8988T (cell line): ENCODE measurements at regions not wholly inside any gene's neighbourhood (a gene's known extent, or its start where the extent isn't known, plus 50 kb on each side); places are given as distances from the start of the nearest gene placed in this dataset.

ENCODE experiments used
- DNase-seq: peaks from one replicate; pipeline ENCODE4 v3.0.0; 2011

DNA sequence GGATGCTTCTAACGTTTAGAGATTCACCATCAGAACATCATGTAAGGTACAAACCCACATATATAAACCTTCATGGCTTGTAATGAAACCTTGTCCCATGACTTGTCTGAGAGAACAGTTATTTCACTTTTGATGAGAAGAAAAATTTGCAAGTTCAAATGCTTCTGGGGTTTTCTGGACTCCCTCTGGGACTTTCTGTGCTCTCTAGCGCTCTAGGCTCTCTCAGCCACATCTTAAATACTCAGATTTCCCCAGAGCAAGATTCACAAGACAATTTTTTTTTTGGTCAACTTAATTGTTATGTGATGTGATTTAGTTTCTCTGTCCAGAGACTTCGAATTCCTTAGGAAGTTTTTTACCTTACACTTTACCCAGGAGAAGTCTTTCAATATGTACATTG, 282.8 kb upstream of the EDNRB start:
- no peak for DNase-seq

DNA sequence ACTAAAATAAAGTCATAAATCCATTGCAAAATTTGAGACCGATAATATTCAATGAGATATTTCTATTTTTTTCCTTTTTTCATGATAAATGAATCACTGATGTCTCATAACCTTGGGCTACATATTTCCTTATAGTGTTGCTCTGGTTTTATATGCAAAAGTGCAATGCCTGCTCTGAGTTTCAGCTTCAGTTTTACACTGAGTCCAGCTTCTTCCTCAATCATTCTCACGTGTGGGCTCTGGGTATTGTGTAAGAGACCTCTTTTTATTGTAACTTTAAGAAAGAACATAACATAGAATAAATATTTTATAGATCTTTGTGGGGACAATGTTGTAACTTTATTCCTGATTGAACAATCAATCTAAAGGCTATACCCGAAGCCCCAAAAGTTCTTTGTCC, 280.2 kb upstream of the EDNRB start:
- DNase-seq = no peak

DNA sequence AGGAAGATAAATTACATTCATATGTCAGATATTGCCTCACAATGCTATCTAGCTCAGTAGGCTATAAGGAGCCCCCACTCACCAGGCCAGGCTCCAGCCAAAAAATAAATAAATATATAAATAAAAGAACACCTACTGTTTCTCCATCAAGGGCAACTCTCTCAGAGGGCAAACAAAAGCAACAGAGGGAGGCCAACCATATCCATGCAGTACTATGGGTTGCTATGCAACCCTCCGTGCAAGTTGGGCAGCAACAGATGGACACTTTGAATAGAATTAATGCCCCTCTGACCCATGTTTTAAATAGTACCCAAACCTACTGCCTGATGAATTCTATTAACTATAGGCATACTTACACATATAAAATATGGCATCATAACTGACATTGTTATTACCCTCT, 279.8 kb upstream of the EDNRB start:
- no peak for DNase-seq

DNA sequence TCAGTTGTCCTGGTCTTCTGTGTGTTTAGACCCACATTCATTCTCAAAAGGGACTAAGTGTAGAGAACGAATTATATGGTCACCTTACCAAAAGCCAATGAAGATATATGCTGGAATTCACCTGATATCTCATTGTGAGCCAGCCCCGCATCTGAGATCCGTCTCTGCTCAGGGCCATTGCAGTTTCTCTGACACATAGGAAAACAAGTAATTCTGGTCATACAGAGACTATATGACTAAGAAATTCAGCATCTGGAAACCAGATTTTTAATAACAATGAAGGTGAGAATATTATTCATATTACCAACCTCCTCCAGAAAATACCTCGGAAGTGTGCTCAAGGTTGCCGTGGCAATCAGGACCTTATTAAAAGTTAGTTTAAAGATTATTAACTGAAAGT, 278.6 kb upstream of the EDNRB start:
- DNase-seq = no peak

DNA sequence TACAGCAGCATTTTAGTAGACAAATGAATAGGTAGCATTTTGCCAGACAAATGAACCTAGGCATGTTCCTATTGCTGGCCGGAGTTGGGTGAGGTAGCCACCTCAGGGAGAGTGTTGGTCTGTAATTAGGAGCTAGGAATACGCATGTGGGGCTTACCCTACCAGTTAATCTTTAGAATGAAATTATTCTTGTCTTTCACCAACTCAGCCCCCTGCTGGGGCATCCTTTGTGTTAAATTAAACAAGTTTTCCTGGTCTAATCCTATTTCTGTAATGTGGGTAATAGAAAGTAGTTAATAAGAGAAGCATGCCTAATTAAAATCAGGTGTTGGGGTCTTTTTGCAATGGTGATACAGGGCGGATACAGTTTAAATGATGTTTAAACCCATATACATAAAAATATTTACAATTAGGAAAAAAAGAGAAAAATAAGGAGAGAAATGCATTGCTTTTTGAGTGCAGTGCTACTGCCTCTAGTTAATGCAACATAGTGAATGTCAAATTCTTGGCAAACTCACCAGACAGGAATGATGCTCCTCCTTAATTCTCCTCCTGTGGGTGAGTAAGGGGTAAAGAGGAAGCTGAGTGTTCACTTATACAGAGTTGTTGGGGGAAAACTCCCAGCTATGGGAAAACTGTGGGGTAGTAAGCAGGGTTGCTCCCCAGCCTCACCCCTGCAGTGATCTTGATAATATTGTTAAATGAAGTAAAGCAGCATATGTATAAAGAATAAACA, 276.4 kb upstream of the EDNRB start:
- DNase-seq = no peak

DNA sequence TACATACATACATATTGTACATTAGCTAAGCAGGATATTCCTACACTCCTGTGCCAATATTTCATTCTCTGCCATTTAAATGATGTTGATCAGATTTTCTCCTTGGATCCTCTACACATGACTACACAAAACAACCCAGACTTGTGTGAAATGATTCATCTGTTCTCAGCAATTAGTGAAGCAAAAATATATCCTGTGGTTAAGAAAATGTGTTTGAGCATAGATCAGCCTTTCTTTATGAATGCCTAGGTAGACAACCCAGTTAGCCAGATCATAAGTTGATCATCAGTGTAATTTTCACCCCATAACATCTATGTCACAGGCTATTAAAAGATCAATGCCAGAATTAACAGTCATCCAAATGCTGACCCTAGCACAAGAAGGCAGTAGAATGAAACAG, 275.2 kb upstream of the EDNRB start:
- no peak for DNase-seq

DNA sequence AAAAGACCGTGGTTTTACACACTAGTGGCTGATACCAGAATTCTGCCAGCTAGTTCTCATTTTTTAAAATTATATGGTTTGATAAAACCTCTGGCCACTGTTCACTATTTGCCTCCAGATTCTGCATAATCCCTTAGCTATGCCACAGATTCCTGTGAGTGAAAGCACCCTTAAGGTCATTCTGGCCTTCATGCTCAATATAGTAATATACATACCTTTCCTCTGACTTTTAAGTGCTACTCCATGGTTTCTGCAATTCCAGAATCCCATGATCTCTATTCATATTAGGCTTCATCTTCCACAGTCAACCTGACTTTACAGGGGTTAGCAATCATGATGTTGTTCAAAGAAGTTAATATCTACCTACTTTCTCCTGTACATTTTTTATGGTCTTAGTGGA, 274.1 kb upstream of the EDNRB start:
- DNase-seq = no peak

DNA sequence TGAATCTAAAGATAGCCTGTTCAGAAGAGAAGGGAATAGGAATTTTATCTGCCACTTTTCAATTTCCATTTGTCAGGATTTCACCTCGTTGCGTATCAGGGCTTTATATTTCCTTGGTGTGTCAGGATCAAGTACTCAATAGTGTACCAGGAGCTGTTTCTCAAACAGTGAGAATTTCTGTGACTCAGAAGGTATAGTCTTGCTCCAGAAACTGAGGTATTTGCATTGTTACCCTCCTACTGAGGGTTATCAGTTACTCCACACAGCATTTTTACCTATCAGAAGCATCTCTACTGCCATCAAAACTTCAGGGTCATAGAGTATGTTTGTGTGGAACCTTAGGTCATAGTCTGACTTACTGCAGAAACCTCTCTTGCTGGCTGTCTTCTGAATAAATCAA, 271.7 kb upstream of the EDNRB start:
- DNase-seq = no peak

DNA sequence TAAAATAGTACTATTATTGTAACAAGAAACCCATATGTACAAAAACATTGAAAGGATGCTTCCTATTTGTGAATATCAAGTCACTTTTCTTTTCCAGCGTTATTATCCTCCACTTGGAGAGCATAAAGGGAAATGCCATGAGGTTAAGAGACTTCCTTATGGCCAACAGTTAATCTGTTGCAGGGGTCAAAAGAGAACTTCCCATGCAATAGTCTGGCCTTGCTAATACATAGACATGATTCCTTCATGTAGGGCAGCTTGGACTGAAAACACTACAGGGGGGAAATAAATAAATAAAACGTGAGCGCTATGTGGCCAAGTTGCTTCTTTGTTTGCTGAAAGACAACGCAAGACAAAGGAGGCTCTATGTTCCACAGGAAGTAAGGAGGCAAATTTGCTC, 269.1 kb upstream of the EDNRB start:
- DNase-seq = no peak

DNA sequence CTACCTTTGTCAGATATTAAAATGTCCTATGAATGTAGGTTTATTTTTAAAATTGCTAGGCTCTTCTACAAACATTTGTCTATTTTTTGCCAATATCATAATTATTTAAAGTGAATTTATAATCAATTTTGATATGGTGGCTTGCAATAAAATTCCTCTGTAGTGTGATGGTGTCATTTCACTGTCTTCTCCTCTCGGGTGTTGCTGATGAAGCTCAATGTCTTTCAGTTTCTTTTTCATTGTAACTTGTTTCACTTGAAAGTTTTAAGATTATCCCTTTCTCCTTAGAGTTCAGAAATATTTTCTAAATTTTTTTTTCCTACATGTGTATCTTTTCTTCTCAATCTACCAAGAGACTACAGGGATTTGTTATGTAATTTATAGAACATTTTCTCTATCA, 267.1 kb upstream of the EDNRB start:
- DNase-seq = no peak

DNA sequence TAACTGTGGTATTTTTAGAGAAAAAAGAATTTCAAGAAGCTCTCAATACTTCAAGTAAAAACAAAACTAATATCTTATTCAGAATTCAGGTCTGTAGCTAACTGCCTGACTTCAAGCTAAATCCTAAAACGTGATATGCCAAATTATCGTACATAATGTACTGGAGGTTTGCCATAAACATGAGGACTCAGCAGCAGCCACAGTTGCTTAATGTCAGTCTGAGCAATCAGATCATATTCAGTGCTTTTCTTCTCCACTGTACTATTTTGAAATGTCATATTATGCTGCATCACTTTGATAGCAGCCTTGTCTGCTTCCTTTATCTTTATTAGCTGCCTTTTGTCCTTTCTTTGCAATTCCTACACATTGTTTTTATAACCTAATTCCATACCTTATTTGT, 265.1 kb upstream of the EDNRB start:
- no peak for DNase-seq

DNA sequence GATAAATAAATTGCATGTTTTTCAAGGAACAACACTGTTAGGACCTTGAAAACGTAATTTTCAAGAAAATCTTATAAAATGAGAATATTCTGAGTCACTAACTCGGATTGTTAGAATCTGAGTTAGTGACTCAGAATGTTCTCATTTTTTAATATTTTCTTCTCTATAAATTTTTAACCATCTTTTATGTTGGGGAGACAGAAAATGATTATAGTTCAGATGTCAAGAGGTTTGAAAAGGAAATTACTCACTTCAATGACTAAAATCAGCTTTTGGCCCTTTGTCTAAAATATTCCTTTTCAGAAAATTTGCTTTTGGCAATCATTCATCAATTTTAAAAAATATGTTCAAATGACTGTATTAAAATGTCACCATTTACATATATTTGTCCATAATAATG, 264.2 kb upstream of the EDNRB start:
- no peak for DNase-seq

DNA sequence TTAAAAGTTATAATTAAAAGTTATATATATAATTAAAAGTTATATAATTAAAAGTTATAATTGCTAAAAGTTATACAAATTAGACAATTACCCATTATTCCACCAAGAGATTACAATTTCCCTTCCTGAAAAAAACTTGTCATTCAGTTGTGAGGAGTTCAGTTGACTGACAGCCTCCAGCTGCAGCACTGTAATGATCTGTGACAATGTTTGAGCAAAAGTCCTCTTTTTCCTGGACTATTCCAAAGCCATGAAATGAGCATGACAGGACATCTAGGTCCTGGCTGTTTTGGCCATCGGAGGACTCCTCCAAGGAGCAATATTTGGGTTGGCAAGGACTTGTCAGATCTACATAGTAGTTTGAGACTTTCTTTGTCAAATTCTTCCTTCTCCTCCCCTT, 258.7 kb upstream of the EDNRB start:
- DNase-seq = no peak

DNA sequence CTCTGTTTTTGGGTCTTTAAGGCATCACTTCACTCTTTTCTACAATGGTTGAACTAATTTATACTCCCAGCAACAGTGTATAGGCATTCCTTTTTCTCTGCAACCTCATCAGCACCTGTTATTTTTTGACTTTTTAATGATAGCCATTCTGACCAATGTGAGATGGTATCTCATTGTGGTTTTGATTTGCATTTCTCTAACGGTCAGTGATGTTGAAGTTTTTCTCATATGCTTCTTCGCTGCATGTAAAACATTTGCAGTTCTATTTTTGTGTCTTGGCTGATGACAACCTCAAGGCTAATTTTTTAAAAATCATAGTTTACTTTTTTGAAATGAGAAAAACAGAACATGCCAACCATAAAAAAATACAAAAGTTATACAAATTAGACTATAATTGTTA, 258.2 kb upstream of the EDNRB start:
- no peak for DNase-seq

DNA sequence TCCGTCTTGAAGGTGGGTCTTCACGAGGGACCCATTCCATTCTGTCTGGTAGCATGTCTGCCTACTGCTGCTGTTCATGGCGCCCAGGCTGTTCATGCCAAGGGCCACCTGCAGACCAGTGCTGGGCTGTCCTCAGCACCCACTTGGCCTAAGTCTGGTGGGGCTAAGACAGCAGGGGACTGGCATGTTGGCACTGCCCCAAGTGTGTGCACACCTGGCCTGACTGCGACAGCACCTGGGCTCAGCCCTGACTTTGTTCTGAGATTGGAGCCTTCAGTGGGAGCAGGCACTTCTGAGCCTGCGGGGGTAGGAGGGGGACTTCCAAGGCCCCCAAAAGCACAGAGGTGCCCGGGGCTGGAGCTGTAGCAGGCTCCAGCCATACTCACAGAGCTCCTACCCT, 250.8 kb upstream of the EDNRB start:
- no peak for DNase-seq

DNA sequence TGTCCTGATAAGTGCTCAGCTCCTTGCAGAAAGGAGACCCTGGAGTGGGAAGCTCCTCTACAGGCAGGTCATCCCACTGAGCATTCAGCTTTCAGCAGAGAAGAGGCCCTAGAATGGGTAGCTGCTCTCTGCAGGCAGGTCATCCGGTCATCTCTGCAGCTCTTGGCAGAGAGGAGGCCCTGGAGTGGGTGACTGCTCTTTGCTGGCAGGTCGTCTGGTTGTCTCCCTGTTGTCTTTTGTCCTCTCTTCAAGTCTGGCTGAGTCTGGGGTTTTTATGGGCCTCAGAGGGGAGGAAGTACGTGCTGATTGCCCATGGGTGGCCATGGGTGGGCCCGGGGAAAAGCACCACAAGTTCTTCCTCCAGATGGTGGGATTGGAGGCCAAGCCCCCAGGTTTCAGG, 250.3 kb upstream of the EDNRB start:
- no peak for DNase-seq

DNA sequence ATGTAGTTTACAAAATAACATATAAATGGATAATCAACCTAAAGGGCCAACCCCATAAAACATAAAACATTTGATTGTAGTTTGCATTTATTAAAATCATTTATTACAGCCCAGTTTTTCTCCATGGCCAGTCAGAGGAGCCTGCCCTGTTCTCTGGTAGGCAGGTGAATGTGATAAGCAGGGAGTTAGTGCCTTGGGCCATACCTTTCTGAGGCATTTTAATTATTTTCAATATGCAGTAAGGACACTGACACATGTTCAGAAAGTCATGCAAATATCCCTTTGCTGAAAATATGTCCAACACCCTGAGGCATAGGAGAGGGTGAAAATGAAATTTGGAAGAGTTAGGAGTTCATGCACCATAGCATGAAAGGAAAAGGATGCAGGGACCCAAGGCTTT, 242.6 kb upstream of the EDNRB start:
- DNase-seq = no peak

DNA sequence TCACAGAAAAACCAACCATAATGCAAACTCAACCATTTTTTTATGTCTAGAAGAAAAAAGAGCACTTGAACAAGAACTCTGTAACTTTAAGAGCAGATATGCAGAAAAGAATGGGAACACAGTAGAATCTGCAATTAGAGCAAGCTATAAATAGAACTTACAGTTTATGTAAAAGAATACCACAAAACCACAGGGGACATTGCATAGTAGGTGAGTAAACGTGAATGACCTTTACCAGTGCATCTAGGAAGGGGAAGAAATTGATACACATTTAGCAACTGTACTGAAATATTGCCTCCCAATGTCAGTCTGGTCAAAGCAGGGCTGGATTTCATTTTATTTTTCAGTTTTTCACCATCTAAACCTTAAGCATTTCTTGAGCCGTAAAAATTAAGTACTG, 242.2 kb upstream of the EDNRB start:
- DNase-seq = no peak

DNA sequence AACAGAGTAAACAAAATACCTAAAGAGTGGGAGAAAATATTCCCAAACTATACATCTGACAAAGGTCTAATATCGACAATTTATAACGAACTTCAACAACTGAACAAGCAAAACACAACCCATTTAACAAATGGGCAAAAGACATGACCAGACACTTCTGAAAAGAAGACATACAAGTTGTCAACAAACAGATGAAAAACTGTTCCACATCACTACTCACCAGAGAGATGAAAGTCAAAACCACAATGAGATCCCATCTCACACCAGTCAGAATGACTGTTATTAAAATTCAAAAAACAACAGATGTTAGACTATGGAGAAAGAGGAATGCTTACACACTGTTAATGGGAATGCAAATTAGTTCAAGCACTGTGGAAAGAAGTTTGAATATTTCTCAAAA, 233.8 kb upstream of the EDNRB start:
- no peak for DNase-seq

DNA sequence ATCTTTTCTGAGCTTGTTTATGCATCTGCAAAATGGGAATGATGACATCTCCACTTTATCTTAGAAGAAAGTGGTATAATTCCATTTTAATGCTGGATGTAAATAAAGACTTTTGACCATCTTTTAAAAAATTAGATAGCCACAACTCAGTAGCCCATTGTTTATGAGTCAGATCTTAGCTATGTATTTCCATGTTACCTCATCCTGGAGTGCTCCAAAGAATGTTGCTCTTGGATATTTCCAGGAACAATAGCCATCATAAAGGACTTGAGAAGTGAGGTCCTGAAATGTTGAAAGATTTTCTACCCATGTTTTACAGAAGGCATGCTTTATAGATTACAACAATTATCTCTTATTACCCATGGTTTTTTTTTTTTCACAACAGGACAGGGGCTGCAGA, 229.3 kb upstream of the EDNRB start:
- no peak for DNase-seq

DNA sequence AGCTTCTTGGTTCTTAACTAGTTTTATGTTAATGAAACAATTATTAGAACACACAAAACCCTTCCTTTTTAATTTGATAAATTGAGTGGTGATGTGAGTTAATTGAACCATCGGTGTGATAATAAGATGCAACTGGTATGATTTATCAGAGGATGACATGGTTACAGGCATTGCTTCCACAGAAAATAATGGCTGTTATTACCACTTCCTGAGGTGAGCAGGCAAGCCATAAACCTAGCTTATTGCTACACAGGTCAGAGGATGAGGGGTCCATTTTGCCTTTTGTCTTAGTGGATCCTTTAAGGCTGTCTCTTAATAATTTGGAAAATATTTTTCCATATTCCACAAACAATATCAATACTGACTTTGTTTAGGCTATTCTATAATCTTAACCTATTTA, 226.6 kb upstream of the EDNRB start:
- DNase-seq = no peak

DNA sequence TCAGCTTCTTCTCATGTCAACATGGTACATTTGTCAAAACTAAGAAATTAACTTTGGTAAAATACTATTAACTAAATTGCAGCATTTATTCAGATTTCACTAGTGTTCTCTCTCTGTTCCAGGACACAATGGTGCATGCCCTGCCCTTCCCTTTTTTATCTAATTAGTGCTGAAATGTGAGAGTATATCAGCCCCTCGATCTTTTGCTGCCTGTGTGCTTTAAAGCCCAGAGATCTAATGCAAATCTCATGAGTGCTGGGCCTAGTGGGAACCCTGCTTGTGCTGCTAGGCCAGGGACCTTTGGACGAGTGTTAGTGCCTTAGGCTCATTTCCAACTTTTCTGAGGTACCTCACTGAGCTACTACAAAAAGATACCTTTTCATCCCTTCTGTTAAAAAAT, 221.1 kb upstream of the EDNRB start:
- no peak for DNase-seq

DNA sequence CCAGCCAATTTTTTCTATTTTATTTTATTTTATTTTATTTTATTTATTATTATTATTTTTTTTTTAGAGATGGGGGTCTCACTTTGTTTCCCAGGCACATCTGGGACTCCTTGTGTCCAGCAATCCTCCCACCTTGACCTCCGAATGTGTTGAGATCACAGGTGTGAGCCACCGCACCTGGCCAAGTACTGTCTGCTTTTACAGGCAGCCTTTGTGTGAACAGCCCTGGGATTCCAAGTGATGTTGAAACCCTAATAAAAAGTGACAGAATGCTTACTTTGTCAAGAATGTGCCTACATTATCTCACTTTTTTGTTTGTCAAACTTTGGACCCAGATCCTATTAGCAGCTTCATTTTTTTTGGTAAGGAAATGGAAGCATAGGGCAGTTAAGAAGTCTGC, 220.1 kb upstream of the EDNRB start:
- no peak for DNase-seq

DNA sequence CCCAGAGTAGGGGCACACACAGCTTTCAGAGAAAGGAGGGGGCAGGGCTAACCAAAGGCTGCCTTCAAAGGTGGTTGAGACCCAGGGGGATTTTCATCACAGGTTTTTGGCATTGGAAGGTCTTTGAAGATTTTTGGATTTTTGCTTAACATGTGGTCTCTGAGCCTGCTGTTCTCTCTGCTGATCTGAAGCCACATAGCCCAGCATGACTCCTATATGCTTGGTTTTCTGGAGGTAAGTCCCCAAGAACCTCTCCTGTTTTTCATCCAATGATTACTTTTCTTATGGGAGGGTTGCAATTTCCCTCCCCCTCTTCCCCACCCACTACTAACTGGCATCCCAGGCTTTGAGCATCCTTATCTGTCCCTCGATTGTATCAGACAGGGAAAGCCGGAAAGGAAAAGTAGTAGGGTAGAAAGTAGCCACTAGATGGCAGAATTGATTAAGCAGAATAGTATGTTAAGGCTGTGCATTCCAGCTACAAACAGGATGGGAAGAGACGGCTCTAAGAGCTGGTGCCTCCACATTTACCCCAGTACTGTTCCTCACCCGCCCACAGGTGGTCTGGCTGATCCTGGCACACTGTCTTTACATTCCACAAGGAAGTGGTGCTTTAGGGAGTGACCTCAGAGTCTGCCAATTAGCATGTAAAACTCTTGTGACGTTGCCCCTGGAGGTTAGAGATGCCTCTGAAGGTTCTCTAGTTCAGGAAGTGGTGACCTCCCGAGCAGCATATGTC, 218.9 kb upstream of the EDNRB start:
- DNase-seq = peak; percentile 9

DNA sequence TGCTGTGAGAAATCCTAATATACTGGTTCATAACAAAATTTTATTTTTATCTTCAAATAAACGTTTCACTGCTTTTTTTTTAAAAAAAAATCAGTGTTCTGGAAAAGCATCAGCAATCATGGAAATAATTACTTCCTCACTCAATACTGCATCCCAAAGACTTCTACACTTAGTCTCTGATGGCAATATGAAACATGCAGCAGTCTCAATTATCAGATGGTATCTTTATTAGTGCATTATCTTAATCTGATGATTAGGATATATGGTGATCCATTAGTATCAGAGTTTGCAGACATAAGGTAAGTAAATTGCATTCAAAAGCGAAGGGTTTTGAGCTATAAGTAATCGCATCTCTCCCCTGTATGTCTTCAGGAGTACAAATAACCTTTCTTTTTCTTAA, 218.3 kb upstream of the EDNRB start:
- DNase-seq = no peak
